IMR-90 (cell line): ENCODE measurements at regions not wholly inside any gene's neighbourhood (a gene's known extent, or its start where the extent isn't known, plus 50 kb on each side); places are given as distances from the start of the nearest gene placed in this dataset.

ENCODE experiments used
- MXI1 ChIP-seq: IDR thresholded peaks from 2 replicates; pipeline ENCODE4 v1.6.1; 2012; ENCODE audit warnings: low read depth, mild to moderate bottlenecking, low read length, moderate library complexity, borderline replicate concordance
- SMC3 ChIP-seq: fragments of 150-350 bp; IDR thresholded peaks from 2 replicates; pipeline ENCODE4 v1.6.1; 2016; ENCODE audit warnings: low read depth, mild to moderate bottlenecking, antibody characterized with exemption, low read length, moderate library complexity
- TF ChIP-seq, protein P1 (sequence below): fragments of 150-350 bp; IDR thresholded peaks from 2 replicates; pipeline ENCODE4 v1.6.1; 2017; ENCODE audit warnings: mild to moderate bottlenecking, antibody characterized with exemption, low read length, low read depth
- TF ChIP-seq, protein P2 (sequence below): conservative IDR thresholded peaks from 2 replicates; pipeline ENCODE4 v1.5.1; 2012; ENCODE audit warnings: mild to moderate bottlenecking, low read depth, low read length, improper control_type of control experiment

DNA sequence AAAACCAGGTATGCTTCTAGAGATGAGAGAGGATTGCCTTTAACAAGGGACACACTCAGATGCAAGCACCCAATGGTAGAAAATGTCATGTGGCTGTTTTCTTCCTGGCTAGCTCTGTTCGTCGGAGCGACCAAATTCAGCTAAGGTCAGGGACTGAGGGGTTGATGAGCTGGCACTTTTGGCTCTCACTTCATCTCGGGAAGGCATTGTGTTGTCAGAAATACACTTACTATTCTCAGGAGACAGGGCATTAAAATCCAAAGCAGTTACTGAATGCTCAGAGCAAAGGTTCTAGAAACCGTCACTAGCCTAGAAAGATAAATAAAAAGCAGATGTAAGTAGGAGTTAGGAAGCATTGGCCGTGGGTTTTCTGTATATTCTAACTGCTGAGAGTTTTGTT is 275.7 kb upstream of the SSTR1 start:
- TF ChIP-seq, protein P1, sequence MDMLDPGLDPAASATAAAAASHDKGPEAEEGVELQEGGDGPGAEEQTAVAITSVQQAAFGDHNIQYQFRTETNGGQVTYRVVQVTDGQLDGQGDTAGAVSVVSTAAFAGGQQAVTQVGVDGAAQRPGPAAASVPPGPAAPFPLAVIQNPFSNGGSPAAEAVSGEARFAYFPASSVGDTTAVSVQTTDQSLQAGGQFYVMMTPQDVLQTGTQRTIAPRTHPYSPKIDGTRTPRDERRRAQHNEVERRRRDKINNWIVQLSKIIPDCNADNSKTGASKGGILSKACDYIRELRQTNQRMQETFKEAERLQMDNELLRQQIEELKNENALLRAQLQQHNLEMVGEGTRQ = no peak
- TF ChIP-seq SMC3 = no peak
- TF ChIP-seq, protein P2, sequence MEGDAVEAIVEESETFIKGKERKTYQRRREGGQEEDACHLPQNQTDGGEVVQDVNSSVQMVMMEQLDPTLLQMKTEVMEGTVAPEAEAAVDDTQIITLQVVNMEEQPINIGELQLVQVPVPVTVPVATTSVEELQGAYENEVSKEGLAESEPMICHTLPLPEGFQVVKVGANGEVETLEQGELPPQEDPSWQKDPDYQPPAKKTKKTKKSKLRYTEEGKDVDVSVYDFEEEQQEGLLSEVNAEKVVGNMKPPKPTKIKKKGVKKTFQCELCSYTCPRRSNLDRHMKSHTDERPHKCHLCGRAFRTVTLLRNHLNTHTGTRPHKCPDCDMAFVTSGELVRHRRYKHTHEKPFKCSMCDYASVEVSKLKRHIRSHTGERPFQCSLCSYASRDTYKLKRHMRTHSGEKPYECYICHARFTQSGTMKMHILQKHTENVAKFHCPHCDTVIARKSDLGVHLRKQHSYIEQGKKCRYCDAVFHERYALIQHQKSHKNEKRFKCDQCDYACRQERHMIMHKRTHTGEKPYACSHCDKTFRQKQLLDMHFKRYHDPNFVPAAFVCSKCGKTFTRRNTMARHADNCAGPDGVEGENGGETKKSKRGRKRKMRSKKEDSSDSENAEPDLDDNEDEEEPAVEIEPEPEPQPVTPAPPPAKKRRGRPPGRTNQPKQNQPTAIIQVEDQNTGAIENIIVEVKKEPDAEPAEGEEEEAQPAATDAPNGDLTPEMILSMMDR = no peak
- TF ChIP-seq MXI1 = no peak
